Neural progenitor cell (in vitro differentiated cells): ENCODE measurements at regions not wholly inside any gene's neighbourhood (a gene's known extent, or its start where the extent isn't known, plus 50 kb on each side); places are given as distances from the start of the nearest gene placed in this dataset.

ENCODE experiments used
- DNase-seq: peaks from one replicate; pipeline ENCODE4 v3.0.0-alpha.2; 2016; ENCODE audit warnings: low spot score
- H2AFZ ChIP-seq: fragments of 200-600 bp; sonication (generic); replicated peaks from 2 replicates; pipeline ENCODE4 v1.6.1; 2016; ENCODE audit warnings: antibody characterized with exemption
- H3F3A ChIP-seq: fragments of 200-600 bp; sonication (generic); 2 replicates; pipeline ENCODE4 v1.6.1; 2016; ENCODE audit warnings: antibody characterized with exemption, low read depth
- H3K27ac ChIP-seq: fragments of 200-600 bp; sonication (generic); 2 replicates; pipeline ENCODE4 v1.5.1; 2016; ENCODE audit warnings: mild to moderate bottlenecking
- H3K27me3 ChIP-seq: fragments of 200-600 bp; sonication (generic); 2 replicates; pipeline ENCODE4 v1.6.1; 2016; ENCODE audit warnings: mild to moderate bottlenecking, moderate library complexity
- H3K36me3 ChIP-seq: fragments of 200-600 bp; sonication (generic); 2 replicates; pipeline ENCODE4 v1.5.1; 2016
- H3K4me1 ChIP-seq: fragments of 200-600 bp; sonication (generic); 2 replicates; pipeline ENCODE4 v1.6.1; 2016; ENCODE audit warnings: mixed run types
- H3K4me2 ChIP-seq: fragments of 200-600 bp; sonication (generic); 2 replicates; pipeline ENCODE4 v1.6.1; 2016
- H3K4me3 ChIP-seq: fragments of 200-600 bp; sonication (generic); 2 replicates; pipeline ENCODE4 v1.5.1; 2016
- H3K79me2 ChIP-seq: fragments of 200-600 bp; sonication (generic); 2 replicates; pipeline ENCODE4 v1.6.1; 2016; ENCODE audit warnings: low read depth
- H3K9ac ChIP-seq: fragments of 200-600 bp; sonication (generic); 2 replicates; pipeline ENCODE4 v1.6.1; 2016
- H3K9me3 ChIP-seq: fragments of 200-600 bp; sonication (generic); 2 replicates; pipeline ENCODE4 v1.5.1; 2016; ENCODE audit warnings: low read depth
- H4K20me1 ChIP-seq: fragments of 200-600 bp; sonication (generic); 2 replicates; pipeline ENCODE4 v1.6.1; 2016; ENCODE audit warnings: low read depth
- H3K27ac Mint-ChIP-seq: 3 replicates; pipeline ENCODE4 v1.8.0; 2021; ENCODE audit warnings: mixed read lengths
- H3K27me3 Mint-ChIP-seq: 2 replicates; pipeline ENCODE4 v1.8.0; 2022; ENCODE audit warnings: low read depth, mild to moderate bottlenecking, inconsistent platforms, moderate library complexity, mixed read lengths; ENCODE audit not compliant: insufficient read depth
- H3K36me3 Mint-ChIP-seq: 3 replicates; pipeline ENCODE4 v1.8.0; 2021; ENCODE audit warnings: mixed read lengths
- H3K4me1 Mint-ChIP-seq: 3 replicates; pipeline ENCODE4 v1.8.0; 2021; ENCODE audit warnings: mixed read lengths
- H3K4me3 Mint-ChIP-seq: 3 replicates; pipeline ENCODE4 v1.8.0; 2021; ENCODE audit warnings: mild to moderate bottlenecking, moderate library complexity, mixed read lengths
- H3K9me3 Mint-ChIP-seq: 3 replicates; pipeline ENCODE4 v1.8.0; 2020; ENCODE audit warnings: mixed read lengths
- CTCF ChIP-seq: fragments of 200-600 bp; sonication (generic); IDR thresholded peaks from 2 replicates; pipeline ENCODE4 v1.5.1; 2017; ENCODE audit warnings: antibody characterized with exemption, mild to moderate bottlenecking
- EZH2 ChIP-seq: fragments of 200-600 bp; sonication (generic); IDR thresholded peaks from 2 replicates; pipeline ENCODE4 v1.6.1; 2017; ENCODE audit warnings: antibody characterized with exemption, mild to moderate bottlenecking, moderate library complexity
- EZH2phosphoT487 ChIP-seq: fragments of 200-600 bp; sonication (generic); IDR thresholded peaks from 2 replicates; pipeline ENCODE4 v1.6.1; 2017; ENCODE audit warnings: antibody characterized with exemption

- Mint-ChIP-seq H3K9me3 (peaks cover 8% of the 10 kb centered on the region), H3K27ac (no peak overlapping the region), H3K4me3 (no peak overlapping the region), H3K36me3 (no peaks in the 10 kb centered on the region), H3K27me3 (peaks cover 7% of the 10 kb centered on the region), H3K4me1 (no peaks in the 10 kb centered on the region)
- Histone ChIP-seq H4K20me1 (no peaks in the 10 kb centered on the region), H3K9ac (no peak overlapping the region), H3K4me2 (no peak overlapping the region), H3K27ac (no peak overlapping the region), H3K9me3 (no peaks in the 10 kb centered on the region), H3K79me2 (no peaks in the 10 kb centered on the region), H3K27me3 (no peaks in the 10 kb centered on the region), H3K36me3 (no peaks in the 10 kb centered on the region), H3K4me1 (no peaks in the 10 kb centered on the region), H3K4me3 (no peak overlapping the region), H2AFZ (no peak overlapping the region), H3F3A (no peaks in the 10 kb centered on the region)
- DNase-seq: no peak
- TF ChIP-seq EZH2 (no peak), CTCF (no peak), EZH2phosphoT487 (no peak)
These were observed 227.3 kb upstream of the ALG10 start for GRCh38 chr12:33794954-33795353.

- Mint-ChIP-seq H3K4me1 (no peaks in the 10 kb centered on the region), H3K27me3 (peaks cover 3% of the 10 kb centered on the region), H3K4me3 (no peak overlapping the region), H3K27ac (no peak overlapping the region), H3K9me3 (peaks cover 3% of the 10 kb centered on the region), H3K36me3 (no peaks in the 10 kb centered on the region)
- H3K4me2 ChIP-seq: no peak overlapping the region
- no peaks in the 10 kb centered on the region for H3F3A ChIP-seq
- H3K27ac ChIP-seq: no peak overlapping the region
- no peaks in the 10 kb centered on the region for H3K36me3 ChIP-seq
- no peak for TF ChIP-seq EZH2phosphoT487
- no peak for TF ChIP-seq EZH2
- TF ChIP-seq CTCF: no peak
- no peak for DNase-seq
- H3K4me3 ChIP-seq: no peak overlapping the region
- H3K4me1 ChIP-seq: no peaks in the 10 kb centered on the region
- H2AFZ ChIP-seq: no peak overlapping the region
- H3K27me3 ChIP-seq: no peaks in the 10 kb centered on the region
- no peaks in the 10 kb centered on the region for H3K79me2 ChIP-seq
- no peaks in the 10 kb centered on the region for H3K9me3 ChIP-seq
- H4K20me1 ChIP-seq: no peaks in the 10 kb centered on the region
- H3K9ac ChIP-seq: no peak overlapping the region
These were observed 226.8 kb upstream of the ALG10 start for GRCh38 chr12:33795536-33795935.

- Mint-ChIP-seq H3K4me3 (no peak overlapping the region), H3K27me3 (no peaks in the 10 kb centered on the region), H3K36me3 (no peaks in the 10 kb centered on the region), H3K27ac (no peak overlapping the region), H3K9me3 (no peaks in the 10 kb centered on the region), H3K4me1 (no peaks in the 10 kb centered on the region)
- Histone ChIP-seq H3K27me3 (no peaks in the 10 kb centered on the region), H3K9me3 (no peaks in the 10 kb centered on the region), H2AFZ (no peak overlapping the region), H3K9ac (no peak overlapping the region), H3K4me3 (no peak overlapping the region), H3K27ac (no peak overlapping the region), H3F3A (no peaks in the 10 kb centered on the region), H3K79me2 (no peaks in the 10 kb centered on the region), H3K36me3 (no peaks in the 10 kb centered on the region), H3K4me1 (no peaks in the 10 kb centered on the region), H4K20me1 (no peaks in the 10 kb centered on the region), H3K4me2 (no peak overlapping the region)
- no peak for DNase-seq
- TF ChIP-seq EZH2 (no peak), CTCF (no peak), EZH2phosphoT487 (no peak)
These were observed 208.8 kb upstream of the ALG10 start for GRCh38 chr12:33813536-33813935.

GRCh38 chr12:33817713-33818112 is 204.6 kb upstream of the ALG10 start:
- no peaks in the 10 kb centered on the region for H3K27me3 ChIP-seq
- Mint-ChIP-seq H3K9me3 (no peaks in the 10 kb centered on the region), H3K27me3 (no peaks in the 10 kb centered on the region), H3K4me3 (no peak overlapping the region), H3K27ac (no peak overlapping the region), H3K4me1 (no peaks in the 10 kb centered on the region), H3K36me3 (no peaks in the 10 kb centered on the region)
- H3K9me3 ChIP-seq: no peaks in the 10 kb centered on the region
- no peaks in the 10 kb centered on the region for H3K4me1 ChIP-seq
- no peaks in the 10 kb centered on the region for H3K79me2 ChIP-seq
- no peak overlapping the region for H3K9ac ChIP-seq
- H2AFZ ChIP-seq: no peak overlapping the region
- H3K4me3 ChIP-seq: no peak overlapping the region
- no peaks in the 10 kb centered on the region for H4K20me1 ChIP-seq
- no peaks in the 10 kb centered on the region for H3K36me3 ChIP-seq
- H3K4me2 ChIP-seq: no peak overlapping the region
- H3K27ac ChIP-seq: no peak overlapping the region
- no peak for DNase-seq
- no peaks in the 10 kb centered on the region for H3F3A ChIP-seq
- no peak for TF ChIP-seq EZH2phosphoT487
- TF ChIP-seq CTCF: no peak
- no peak for TF ChIP-seq EZH2
